Globus pallidus (tissue), 1 donor: ENCODE measurements at regions not wholly inside any gene's neighbourhood (a gene's known extent, or its start where the extent isn't known, plus 50 kb on each side); places are given as distances from the start of the nearest gene placed in this dataset.

Source experiments
- DNase-seq: peaks from one replicate; pipeline ENCODE4 v3.0.0-alpha.2; 2015; ENCODE audit warnings: low spot score

GRCh38 chr12:66066137-66066928, 64.2 kb downstream of the LLPH start:
- DNase-seq = no peak

GRCh38 chr12:66065641-66066136, 64.9 kb downstream of the LLPH start:
- DNase-seq = no peak

GRCh38 chr12:66065150-66065549, 65.4 kb downstream of the LLPH start:
- DNase-seq = no peak

- no peak for DNase-seq
These were observed 66.6 kb downstream of the LLPH start for GRCh38 chr12:66063916-66064315.

GRCh38 chr12:66062290-66062625, 68.3 kb downstream of the LLPH start:
- no peak for DNase-seq

GRCh38 chr12:66061557-66062289, 68.8 kb downstream of the LLPH start:
- DNase-seq = no peak

GRCh38 chr12:66061076-66061475, 69.5 kb downstream of the LLPH start:
- no peak for DNase-seq

GRCh38 chr12:66060163-66060907, 70.2 kb downstream of the LLPH start:
- no peak for DNase-seq

GRCh38 chr12:66059666-66060065, 70.9 kb downstream of the LLPH start:
- DNase-seq = no peak

- DNase-seq = no peak
These were observed 72.0 kb downstream of the LLPH start for GRCh38 chr12:66058554-66058953.

GRCh38 chr12:66055837-66056319, 74.7 kb downstream of the LLPH start:
- DNase-seq = no peak

- DNase-seq = no peak
These were observed 77.4 kb downstream of the LLPH start for GRCh38 chr12:66052988-66053615.

GRCh38 chr12:66051361-66051760, 79.2 kb downstream of the LLPH start:
- no peak for DNase-seq

- no peak for DNase-seq
These were observed 79.9 kb downstream of the LLPH start for GRCh38 chr12:66050610-66051009.

GRCh38 chr12:66050283-66050576, 80.3 kb downstream of the LLPH start:
- DNase-seq = no peak

- DNase-seq = no peak
These were observed 80.8 kb downstream of the LLPH start for GRCh38 chr12:66049538-66050282.

- DNase-seq = no peak
These were observed 81.6 kb downstream of the LLPH start for GRCh38 chr12:66048835-66049537.

GRCh38 chr12:66048218-66048834, 82.2 kb downstream of the LLPH start:
- DNase-seq = no peak

GRCh38 chr12:66047411-66048021, 83.0 kb downstream of the LLPH start:
- DNase-seq = no peak

- no peak for DNase-seq
These were observed 85.0 kb downstream of the LLPH start for GRCh38 chr12:66045506-66045905.
